ENCODE measurements at regions not wholly inside any gene's neighbourhood (a gene's known extent, or its start where the extent isn't known, plus 50 kb on each side); places are given as distances from the start of the nearest gene placed in this dataset.
"Not testable (repeated sequence)": the region's sequence is repeated elsewhere in the genome, so short reads cannot be mapped to it uniquely, and the experiment has no call there.

DNA sequence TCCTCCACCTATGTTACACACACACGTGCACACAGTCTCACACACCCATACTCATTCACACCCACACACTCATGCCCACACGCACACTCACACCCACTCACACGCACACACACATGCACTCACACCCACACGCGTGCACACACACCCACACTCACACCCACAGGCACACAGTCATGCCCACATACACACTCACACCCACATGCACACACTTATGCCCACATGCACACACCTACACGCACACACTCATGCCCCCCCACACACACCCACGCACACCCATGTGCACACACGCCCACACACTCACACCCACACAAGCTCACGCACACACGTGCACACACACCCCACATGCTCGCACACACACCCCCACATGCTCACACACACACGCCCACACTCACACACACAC is 140.0 kb downstream of the F11 start:
- no peaks in the 10 kb centered on the region for H3K36me3 ChIP-seq
- no peaks in the 10 kb centered on the region for H3K9me3 ChIP-seq
- no peak overlapping the region for H3K4me3 ChIP-seq
- no peak overlapping the region for H3K27ac ChIP-seq
- no peak for ATAC-seq
- DNase-seq, result no peak
- no peaks in the 10 kb centered on the region for H3K27me3 ChIP-seq
- intact Hi-C loops (cut with DNase I), result no loop called here
- H3K4me1 ChIP-seq, result no peaks in the 10 kb centered on the region
- TF ChIP-seq, protein P1, sequence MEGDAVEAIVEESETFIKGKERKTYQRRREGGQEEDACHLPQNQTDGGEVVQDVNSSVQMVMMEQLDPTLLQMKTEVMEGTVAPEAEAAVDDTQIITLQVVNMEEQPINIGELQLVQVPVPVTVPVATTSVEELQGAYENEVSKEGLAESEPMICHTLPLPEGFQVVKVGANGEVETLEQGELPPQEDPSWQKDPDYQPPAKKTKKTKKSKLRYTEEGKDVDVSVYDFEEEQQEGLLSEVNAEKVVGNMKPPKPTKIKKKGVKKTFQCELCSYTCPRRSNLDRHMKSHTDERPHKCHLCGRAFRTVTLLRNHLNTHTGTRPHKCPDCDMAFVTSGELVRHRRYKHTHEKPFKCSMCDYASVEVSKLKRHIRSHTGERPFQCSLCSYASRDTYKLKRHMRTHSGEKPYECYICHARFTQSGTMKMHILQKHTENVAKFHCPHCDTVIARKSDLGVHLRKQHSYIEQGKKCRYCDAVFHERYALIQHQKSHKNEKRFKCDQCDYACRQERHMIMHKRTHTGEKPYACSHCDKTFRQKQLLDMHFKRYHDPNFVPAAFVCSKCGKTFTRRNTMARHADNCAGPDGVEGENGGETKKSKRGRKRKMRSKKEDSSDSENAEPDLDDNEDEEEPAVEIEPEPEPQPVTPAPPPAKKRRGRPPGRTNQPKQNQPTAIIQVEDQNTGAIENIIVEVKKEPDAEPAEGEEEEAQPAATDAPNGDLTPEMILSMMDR (IDR thresholded peaks at IDR 0.05), result no peak

DNA sequence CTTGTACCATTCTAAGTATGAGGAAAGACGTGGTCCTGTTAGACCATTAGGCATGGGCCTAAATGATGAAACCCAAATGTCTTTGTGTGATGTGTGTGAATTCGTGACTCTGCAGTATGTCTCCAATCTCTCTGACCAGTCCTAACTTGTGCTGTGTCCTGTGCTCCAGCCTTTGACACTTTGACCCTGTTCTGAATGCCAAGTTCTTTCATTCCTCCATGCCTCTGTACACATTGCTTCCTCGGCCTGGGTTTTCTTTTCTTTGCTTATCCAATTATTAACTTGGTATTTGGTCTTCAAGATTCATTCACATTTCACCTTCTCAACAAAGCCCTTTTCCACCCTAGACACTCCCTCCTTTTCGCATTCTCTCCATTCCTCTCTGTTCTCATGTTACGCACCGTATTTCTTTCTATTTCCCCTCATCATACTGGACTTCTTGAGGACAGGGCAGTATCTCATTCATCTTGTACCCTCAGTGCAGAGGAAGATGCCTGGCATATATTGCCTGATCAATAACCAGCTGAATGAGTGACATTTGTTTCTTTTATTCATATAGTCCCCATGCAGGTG is 138.7 kb downstream of the F11 start:
- TF ChIP-seq, protein P1 (IDR thresholded peaks at IDR 0.05), result no peak
- H3K27ac ChIP-seq, result no peak overlapping the region
- no peaks in the 10 kb centered on the region for H3K27me3 ChIP-seq
- H3K9me3 ChIP-seq, result no peaks in the 10 kb centered on the region
- ATAC-seq, result no peak
- no peak overlapping the region for H3K4me3 ChIP-seq
- H3K36me3 ChIP-seq, result no peaks in the 10 kb centered on the region
- no peaks in the 10 kb centered on the region for H3K4me1 ChIP-seq
- intact Hi-C loops (cut with DNase I), result no loop called here
- DNase-seq, result no peak

DNA sequence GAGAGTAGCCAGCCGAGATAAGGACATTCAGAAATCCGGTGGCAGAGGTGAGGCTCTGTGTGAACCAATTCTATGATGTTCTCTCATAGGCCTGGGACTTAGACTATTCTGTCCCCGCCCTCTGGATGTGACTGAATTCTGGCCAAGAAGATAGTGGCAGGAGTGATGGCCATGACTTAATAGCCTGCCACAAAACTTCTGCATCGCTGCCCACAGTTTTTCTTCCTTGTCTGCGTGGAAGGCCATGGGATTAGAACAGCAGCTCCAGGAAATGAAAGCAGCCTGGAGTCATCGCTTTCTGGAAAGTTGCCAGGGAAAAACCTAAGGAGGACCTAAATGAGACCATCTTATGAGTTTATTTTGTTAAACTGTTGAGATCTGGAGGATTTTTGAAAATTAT is 134.7 kb downstream of the F11 start:
- no peaks in the 10 kb centered on the region for H3K4me1 ChIP-seq
- H3K4me3 ChIP-seq, result no peak overlapping the region
- H3K9me3 ChIP-seq, result peaks cover 0 to 2% of the 10 kb centered on the region in 2 donors
- H3K27me3 ChIP-seq, result no peaks in the 10 kb centered on the region
- DNase-seq (no peak), ATAC-seq (no peak)
- H3K27ac ChIP-seq, result no peak overlapping the region
- TF ChIP-seq, protein P1 (IDR thresholded peaks at IDR 0.05), result no peak
- no peaks in the 10 kb centered on the region for H3K36me3 ChIP-seq
- intact Hi-C loops (cut with DNase I), result no loop called here

DNA sequence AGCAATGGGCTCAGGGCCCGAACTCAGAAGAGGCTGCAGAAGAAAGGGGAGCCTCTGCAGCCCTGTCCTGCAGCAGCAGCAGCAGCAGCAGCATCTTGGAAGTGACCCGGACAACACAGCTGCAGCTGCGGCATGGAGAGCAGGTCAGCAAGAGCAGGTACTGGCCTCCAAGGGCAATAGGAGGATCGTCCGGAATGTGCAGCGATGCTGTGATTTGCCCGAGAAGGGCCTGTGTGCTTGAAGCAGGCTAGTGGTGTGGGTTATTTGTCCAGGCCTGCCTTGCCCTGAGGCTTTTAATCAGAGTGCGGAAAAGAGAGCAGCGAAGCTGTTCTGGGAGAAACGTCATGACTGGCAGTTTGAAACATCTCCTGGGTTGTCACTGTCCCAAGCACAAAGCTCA is 126.0 kb downstream of the F11 start:
- no peak overlapping the region for H3K27ac ChIP-seq
- no peak for ATAC-seq
- no peaks in the 10 kb centered on the region for H3K4me1 ChIP-seq
- H3K4me3 ChIP-seq, result no peak overlapping the region
- TF ChIP-seq, protein P1 (IDR thresholded peaks at IDR 0.05), result no peak
- peak in 1 of 4 donors; percentile 22 for DNase-seq
- no peaks in the 10 kb centered on the region for H3K9me3 ChIP-seq
- intact Hi-C loops (cut with DNase I), result no loop called here
- H3K36me3 ChIP-seq, result no peaks in the 10 kb centered on the region
- no peaks in the 10 kb centered on the region for H3K27me3 ChIP-seq

DNA sequence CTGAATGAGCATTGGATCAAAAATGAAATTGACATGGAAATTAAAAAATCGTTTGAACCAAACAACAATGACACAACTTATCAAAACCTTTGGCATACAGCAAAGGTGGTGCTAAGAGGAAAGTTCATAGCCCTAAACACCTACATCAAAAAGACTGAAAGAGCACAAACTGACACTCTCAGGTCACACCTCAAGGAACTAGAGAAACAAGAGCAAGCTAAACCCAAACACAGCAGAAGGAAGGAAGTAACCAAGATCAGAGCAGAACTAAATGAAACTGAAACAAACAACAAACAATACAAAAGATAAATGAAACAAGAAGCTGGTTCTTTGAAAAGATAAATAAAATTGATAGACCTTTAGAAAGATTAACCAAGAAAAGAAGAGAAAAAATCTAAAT is 118.3 kb downstream of the F11 start:
- H3K27me3 ChIP-seq; H3K27ac ChIP-seq; H3K9me3 ChIP-seq; H3K4me1 ChIP-seq; intact Hi-C loops (cut with DNase I); H3K36me3 ChIP-seq; ATAC-seq; DNase-seq; H3K4me3 ChIP-seq: not testable (repeated sequence)

DNA sequence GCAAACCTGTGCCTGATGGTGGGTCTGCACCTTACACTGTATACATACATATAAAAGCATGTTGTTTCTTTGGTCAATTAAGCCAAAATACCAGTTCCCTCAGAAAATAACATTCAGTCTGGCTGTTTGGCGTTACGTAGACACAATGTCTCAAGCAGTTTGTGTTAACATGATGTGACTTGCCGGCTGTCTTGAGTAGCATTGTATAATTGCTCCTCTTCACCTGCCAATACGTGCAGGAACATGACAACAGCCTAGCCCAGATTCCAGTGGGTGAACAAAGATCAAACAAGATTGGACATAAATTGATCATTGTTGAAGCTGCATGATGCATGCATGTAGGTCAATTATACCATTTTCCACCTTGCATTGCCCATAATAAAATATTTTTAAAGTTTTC is 102.3 kb downstream of the F11 start:
- Histone ChIP-seq H3K27ac (no peak overlapping the region), H3K4me3 (no peak overlapping the region), H3K27me3 (no peaks in the 10 kb centered on the region), H3K9me3 (peaks cover 0 to 24% of the 10 kb centered on the region in 2 donors), H3K36me3 (no peaks in the 10 kb centered on the region), H3K4me1 (no peaks in the 10 kb centered on the region)
- TF ChIP-seq, protein P1 (IDR thresholded peaks at IDR 0.05), result no peak
- intact Hi-C loops (cut with DNase I), result no loop called here
- DNase-seq (no peak), ATAC-seq (no peak)

Data from left lung (tissue), 4 donors.